ENCODE measurements at regions not wholly inside any gene's neighbourhood (a gene's known extent, or its start where the extent isn't known, plus 50 kb on each side); places are given as distances from the start of the nearest gene placed in this dataset.

DNA sequence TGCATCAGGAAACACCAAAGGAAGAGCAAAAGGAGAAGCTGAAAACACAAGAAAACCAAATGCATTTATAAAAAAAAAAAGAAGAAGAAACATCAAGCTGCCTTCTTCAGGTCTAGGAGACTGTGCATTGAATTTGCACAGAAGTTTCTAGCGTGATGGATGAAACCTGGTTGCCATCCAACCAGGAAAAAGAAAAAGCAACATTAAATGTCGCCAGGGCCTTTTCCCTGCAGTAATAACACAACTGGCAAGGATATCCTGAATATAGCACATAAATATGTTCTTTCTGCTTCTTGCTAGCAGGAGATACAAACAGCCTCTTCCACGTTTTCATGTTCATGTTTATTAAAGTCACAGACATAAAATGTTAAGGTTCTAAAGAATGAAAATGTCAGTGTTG lies 60.8 kb upstream of the ZFP42 start:
- TF ChIP-seq, protein P1, sequence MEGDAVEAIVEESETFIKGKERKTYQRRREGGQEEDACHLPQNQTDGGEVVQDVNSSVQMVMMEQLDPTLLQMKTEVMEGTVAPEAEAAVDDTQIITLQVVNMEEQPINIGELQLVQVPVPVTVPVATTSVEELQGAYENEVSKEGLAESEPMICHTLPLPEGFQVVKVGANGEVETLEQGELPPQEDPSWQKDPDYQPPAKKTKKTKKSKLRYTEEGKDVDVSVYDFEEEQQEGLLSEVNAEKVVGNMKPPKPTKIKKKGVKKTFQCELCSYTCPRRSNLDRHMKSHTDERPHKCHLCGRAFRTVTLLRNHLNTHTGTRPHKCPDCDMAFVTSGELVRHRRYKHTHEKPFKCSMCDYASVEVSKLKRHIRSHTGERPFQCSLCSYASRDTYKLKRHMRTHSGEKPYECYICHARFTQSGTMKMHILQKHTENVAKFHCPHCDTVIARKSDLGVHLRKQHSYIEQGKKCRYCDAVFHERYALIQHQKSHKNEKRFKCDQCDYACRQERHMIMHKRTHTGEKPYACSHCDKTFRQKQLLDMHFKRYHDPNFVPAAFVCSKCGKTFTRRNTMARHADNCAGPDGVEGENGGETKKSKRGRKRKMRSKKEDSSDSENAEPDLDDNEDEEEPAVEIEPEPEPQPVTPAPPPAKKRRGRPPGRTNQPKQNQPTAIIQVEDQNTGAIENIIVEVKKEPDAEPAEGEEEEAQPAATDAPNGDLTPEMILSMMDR (IDR thresholded peaks at IDR 0.05): no peak
- TF ChIP-seq POLR2A (IDR thresholded peaks at IDR 0.05): no peak

All from body of pancreas (tissue), 4 donors.